Mesendoderm (in vitro differentiated cells): ENCODE measurements at regions not wholly inside any gene's neighbourhood (a gene's known extent, or its start where the extent isn't known, plus 50 kb on each side); places are given as distances from the start of the nearest gene placed in this dataset. TPM values are rescaled to one million over a fixed set of nuclear protein-coding genes. Genes with fewer than 3 reads are reported as not detected.

Experiments used
- small RNA-seq: library from polyadenylated mRNA; stranded (forward); fragments of <200 nt; extraction: miRNeasy Mini kit (QIAGEN cat#:217004); gene quantifications from one replicate; pipeline ENCODE3, GENCODE V24; 2013; ENCODE audit not compliant: insufficient read depth

Small RNAs in the stretch of these regions (small RNA-seq; reads per million reads assigned to genes)
- gene RNU6-493P: not detected
